Limb (tissue), 2 donors: ENCODE measurements at regions not wholly inside any gene's neighbourhood (a gene's known extent, or its start where the extent isn't known, plus 50 kb on each side); places are given as distances from the start of the nearest gene placed in this dataset.
"Not testable (repeated sequence)": the region's sequence is repeated elsewhere in the genome, so short reads cannot be mapped to it uniquely, and the experiment has no call there.

Experiments
- DNase-seq, 2 donors: peaks; one replicate each; pipeline ENCODE4 v3.0.0-alpha.2; 2016; ENCODE audit errors: extremely low spot score in 2 of 2

GRCh38 chr21:35473496-35473895, 424.4 kb upstream of the RUNX1 start:
- DNase-seq: no peak

- no peak for DNase-seq
Measured at GRCh38 chr21:35470522-35470921, 421.4 kb upstream of the RUNX1 start.

GRCh38 chr21:35469498-35469897, 420.4 kb upstream of the RUNX1 start:
- no peak for DNase-seq

GRCh38 chr21:35468991-35469390, 419.9 kb upstream of the RUNX1 start:
- DNase-seq: no peak

- DNase-seq: no peak
Measured at GRCh38 chr21:35467566-35467965, 418.5 kb upstream of the RUNX1 start.

GRCh38 chr21:35466681-35467080, 417.6 kb upstream of the RUNX1 start:
- DNase-seq: not testable (repeated sequence)

GRCh38 chr21:35465741-35466140, 416.6 kb upstream of the RUNX1 start:
- no peak for DNase-seq

GRCh38 chr21:35461700-35462099, 412.6 kb upstream of the RUNX1 start:
- DNase-seq: no peak

GRCh38 chr21:35460441-35460840, 411.3 kb upstream of the RUNX1 start:
- no peak for DNase-seq

- no peak for DNase-seq
Measured at GRCh38 chr21:35458405-35458804, 409.3 kb upstream of the RUNX1 start.

- DNase-seq: no peak
Measured at GRCh38 chr21:35457097-35457804, 408.1 kb upstream of the RUNX1 start.

GRCh38 chr21:35451276-35451675, 402.2 kb upstream of the RUNX1 start:
- no peak for DNase-seq

- no peak for DNase-seq
Measured at GRCh38 chr21:35450830-35451229, 401.7 kb upstream of the RUNX1 start.

GRCh38 chr21:35449846-35450245, 400.7 kb upstream of the RUNX1 start:
- no peak for DNase-seq

GRCh38 chr21:35448876-35449599, 399.9 kb upstream of the RUNX1 start:
- DNase-seq: no peak

GRCh38 chr21:35444391-35444790, 395.3 kb upstream of the RUNX1 start:
- no peak for DNase-seq

- DNase-seq: no peak
Measured at GRCh38 chr21:35441868-35442582, 392.9 kb upstream of the RUNX1 start.

GRCh38 chr21:35438643-35439404, 389.7 kb upstream of the RUNX1 start:
- DNase-seq: no peak

GRCh38 chr21:35437941-35438340, 388.8 kb upstream of the RUNX1 start:
- DNase-seq: no peak

- no peak for DNase-seq
Measured at GRCh38 chr21:35436899-35437298, 387.8 kb upstream of the RUNX1 start.

GRCh38 chr21:35432601-35433000, 383.5 kb upstream of the RUNX1 start:
- DNase-seq: not testable (repeated sequence)

GRCh38 chr21:35430260-35430659, 381.2 kb upstream of the RUNX1 start:
- DNase-seq: no peak
